K562 (cell line): ENCODE measurements at regions not wholly inside any gene's neighbourhood (a gene's known extent, or its start where the extent isn't known, plus 50 kb on each side); places are given as distances from the start of the nearest gene placed in this dataset.

Source experiments
- ATAC-seq: fragments of 200-7000 bp; cut with Tn5 transposase; 3 replicates; pipeline ENCODE4 v1.9.1; 2020; ENCODE audit warnings: moderate library complexity
- BruUV-seq: library from RNA; stranded (reverse); fragments of 400-500 nt; replicated peaks from 2 replicates; lab custom pipeline; 2021; lab: Mats Ljungman, UMichigan
- CTCF ChIA-PET: fragments of 300-600 bp; formaldehyde crosslinking; extraction: SDS; loops from one replicate; lab custom pipeline; 2021; ENCODE audit warnings: low intra/inter-chr PET ratio; lab: Yijun Ruan, JAX
- POLR2A ChIA-PET: fragments of 300-600, 350-650 bp; sonication (Branson Sonifier 250); formaldehyde crosslinking; extraction: SDS; loops from one replicate; lab custom pipeline; 2021; ENCODE audit warnings: antibody characterized with exemption, inconsistent platforms; lab: Yijun Ruan, JAX
- DNase-seq, 4 experiments: peaks; one replicate each; pipeline versions ENCODE4 v3.0.0 to v3.0.0-alpha.2; 2011 to 2018; ENCODE audit warnings: low spot score in 3 of 4, mixed read lengths in 3 of 4; ENCODE audit errors: extremely low read depth in 1 of 4
- FAIRE-seq: peaks from 2 replicates; lab custom pipeline; 2011; peaks lifted over from hg19 to GRCh38; lab: Jason Lieb, UNC
- H2AFZ ChIP-seq: 2 replicates; pipeline ENCODE4 v1.6.0; 2011; ENCODE audit warnings: low read depth, low read length, control low read depth, inconsistent platforms
- H3K27ac ChIP-seq: fragments of 200-600 bp; 3 replicates; pipeline ENCODE4 v1.8.0; 2011; ENCODE audit warnings: low read depth, mild to moderate bottlenecking, control low read depth, inconsistent platforms, low read length, moderate library complexity, mixed read lengths; ENCODE audit errors: extremely low read depth
- H3K27me3 ChIP-seq, 2 experiments: fragments of 300-600 bp in 1 of 2; 2 replicates in 1 of 2; 3 replicates in 1 of 2; pipeline versions ENCODE4 v1.6.0 to v1.8.0; 2011; ENCODE audit warnings: inconsistent platforms in 2 of 2, low read length in 2 of 2, mild to moderate bottlenecking in 1 of 2, mixed read lengths in 1 of 2, moderate library complexity in 1 of 2; ENCODE audit not compliant: control insufficient read depth in 2 of 2, insufficient read depth in 2 of 2
- H3K36me3 ChIP-seq: fragments of 300-600 bp; 3 replicates; pipeline ENCODE4 v1.8.0; 2011; ENCODE audit warnings: mild to moderate bottlenecking, low read length, inconsistent platforms; ENCODE audit not compliant: control insufficient read depth, insufficient read depth
- H3K4me1 ChIP-seq, 2 experiments: fragments of 200-600 bp in 1 of 2; replicated peaks in 1 of 2; 2 replicates in 1 of 2; 3 replicates in 1 of 2; pipeline versions ENCODE4 v1.5.1 to v1.8.0; 2011; ENCODE audit warnings: inconsistent platforms in 2 of 2, low read length in 2 of 2, mild to moderate bottlenecking in 1 of 2, mixed read lengths in 1 of 2, moderate library complexity in 1 of 2; ENCODE audit not compliant: control insufficient read depth in 2 of 2, insufficient read depth in 2 of 2
- H3K4me2 ChIP-seq: 2 replicates; pipeline ENCODE4 v1.6.1; 2011; ENCODE audit warnings: low read length, control low read depth, inconsistent platforms, mixed read lengths; ENCODE audit not compliant: insufficient read depth
- H3K4me3 ChIP-seq: fragments of 200-600 bp; sonication (generic), shearing (Covaris generic); 2 replicates; pipeline ENCODE4 v1.5.1; 2016; ENCODE audit warnings: control low read depth, inconsistent platforms
- H3K79me2 ChIP-seq: fragments of 200-600 bp; 3 replicates; pipeline ENCODE4 v1.8.0; 2011; ENCODE audit warnings: low read length, inconsistent platforms; ENCODE audit not compliant: control insufficient read depth, insufficient read depth
- H3K9ac ChIP-seq, 2 experiments: 2 replicates each; pipeline versions ENCODE4 v1.6.0 to v1.6.1; 2011; ENCODE audit warnings: low read depth in 2 of 2, low read length in 2 of 2, control low read depth in 1 of 2, inconsistent platforms in 1 of 2, mild to moderate bottlenecking in 1 of 2, mixed read lengths in 1 of 2; ENCODE audit not compliant: insufficient read depth in 1 of 2
- H3K9me1 ChIP-seq: one replicate; pipeline ENCODE4 v1.6.0; 2011; ENCODE audit warnings: inconsistent platforms, mild to moderate bottlenecking, low read length, moderate library complexity; ENCODE audit not compliant: control insufficient read depth, insufficient read depth
- H3K9me3 ChIP-seq: replicated peaks from 2 replicates; pipeline ENCODE4 v1.5.1; 2011; ENCODE audit warnings: low read depth, low read length, inconsistent platforms; ENCODE audit not compliant: control insufficient read depth, insufficient read depth
- H4K20me1 ChIP-seq: replicated peaks from 2 replicates; pipeline ENCODE4 v1.6.1; 2011; ENCODE audit warnings: low read length, inconsistent platforms, mixed read lengths; ENCODE audit not compliant: control insufficient read depth, insufficient read depth
- BRD4 ChIP-seq: fragments of 200-600 bp; sonication (generic); IDR thresholded peaks from 2 replicates; pipeline ENCODE4 v1.6.1; 2017; ENCODE audit warnings: inconsistent platforms
- CBX2 ChIP-seq: fragments of 200-600 bp; sonication (generic); IDR thresholded peaks from one replicate; pipeline ENCODE4 v1.6.1; 2012; ENCODE audit warnings: mild to moderate bottlenecking, low read length, inconsistent platforms; ENCODE audit not compliant: insufficient read depth, poor library complexity, severe bottlenecking
- HNRNPH1 ChIP-seq: fragments of 200-400 bp; formaldehyde crosslinking; optimal IDR thresholded peaks from 2 replicates; pipeline ENCODE3; 2017; ENCODE audit warnings: low read depth, mild to moderate bottlenecking, low read length, moderate library complexity
- LARP7 ChIP-seq: fragments of 450-650 bp; IDR thresholded peaks from 2 replicates; pipeline ENCODE4 v1.6.1; 2016
- MCM7 ChIP-seq, 2 experiments: fragments of 450-650 bp; IDR thresholded peaks; 2 replicates each; pipeline ENCODE4 v1.6.1; 2016 to 2018
- SMARCA4 ChIP-seq: fragments of 450-650 bp; IDR thresholded peaks from 2 replicates; pipeline ENCODE4 v1.6.1; 2016
- SP1 ChIP-seq: sonication (generic); formaldehyde crosslinking; IDR thresholded peaks from 2 replicates; pipeline ENCODE4 v1.8.1; 2022; ENCODE audit warnings: mild to moderate bottlenecking, missing genetic modification reagents
- ZBTB33 ChIP-seq: sonication (generic); formaldehyde crosslinking; IDR thresholded peaks from 2 replicates; pipeline ENCODE4 v1.8.1; 2023; ENCODE audit warnings: mild to moderate bottlenecking, missing genetic modification reagents
- ZBTB7A ChIP-seq: IDR thresholded peaks from 2 replicates; pipeline ENCODE4 v1.6.1; 2011; ENCODE audit warnings: low read depth, mild to moderate bottlenecking, low read length, moderate library complexity, borderline replicate concordance; ENCODE audit not compliant: control insufficient read depth
- ZC3H4 ChIP-seq: sonication (generic); formaldehyde crosslinking; IDR thresholded peaks from 2 replicates; pipeline ENCODE4 v1.9.0; 2021; ENCODE audit warnings: missing genetic modification reagents, borderline replicate concordance
- ZNF197 ChIP-seq: fragments of 200-800 bp; sonication (Bioruptor generic); IDR thresholded peaks from 2 replicates; pipeline ENCODE4 v1.6.1; 2016; ENCODE audit warnings: low read depth, missing genetic modification characterization, missing compliant biosample characterization
- ZNF3 ChIP-seq: fragments of 250-450 bp; sonication (Bioruptor Pico); IDR thresholded peaks from 2 replicates; pipeline ENCODE4 v1.5.0; 2021; ENCODE audit warnings: mild to moderate bottlenecking, moderate library complexity
- ZNF384 ChIP-seq: IDR thresholded peaks from 2 replicates; pipeline ENCODE4 v1.6.1; 2012; ENCODE audit warnings: low read depth, low read length, improper control_type of control experiment
- ZNF436 ChIP-seq: fragments of 250-450, 450-650 bp; sonication (Bioruptor Pico); formaldehyde crosslinking; IDR thresholded peaks from 2 replicates; pipeline ENCODE4 v1.7.0; 2020; ENCODE audit warnings: mild to moderate bottlenecking
- ZNF445 ChIP-seq: fragments of 250-450 bp; sonication (Bioruptor Pico); IDR thresholded peaks from 2 replicates; pipeline ENCODE4 v1.4.0; 2020; ENCODE audit warnings: low read depth, mild to moderate bottlenecking, moderate library complexity
- ZNF583 ChIP-seq: fragments of 250-450 bp; sonication (Bioruptor Pico); IDR thresholded peaks from 2 replicates; pipeline ENCODE4 v1.4.0; 2020
- ZNF586 ChIP-seq: fragments of 450-650 bp; formaldehyde crosslinking; conservative IDR thresholded peaks from 2 replicates; pipeline ENCODE4 v1.4.0; 2020; ENCODE audit warnings: mild to moderate bottlenecking, moderate library complexity
- WGBS: fragments of 100-300 bp; shearing (Covaris generic); methylation state at CpG from one replicate; pipeline ENCODE4 v1.1.6; 2016; ENCODE audit warnings: low coverage, mixed read lengths; ENCODE audit not compliant: insufficient coverage; ENCODE audit errors: missing lambda C conversion rate; 5-methylcytosine and 5-hydroxymethylcytosine counted together
- in situ Hi-C: fragments of 300-500 bp; cut with MboI; formaldehyde crosslinking; loops from 4 replicates; pipeline ENCODE4 v1.15.0; 2018; ENCODE audit warnings: inconsistent platforms, mixed read lengths
- intact Hi-C: fragments of 100-400 bp; cut with micrococcal nuclease; formaldehyde crosslinking; loops from 2 replicates; pipeline ENCODE4 v1.14.2; 2022

- TF ChIP-seq HNRNPH1, result no peak
Measured at GRCh38 chr3:103953796-103954195, 1412.9 kb upstream of the ALCAM start (continued).

- Histone ChIP-seq H2AFZ (no peak overlapping the region), H4K20me1 (no peaks in the 10 kb centered on the region)
- TF ChIP-seq LARP7, result no peak
- no peak for TF ChIP-seq ZNF586 (CRISPR knock-in tag)
- TF ChIP-seq ZNF583 (CRISPR knock-in tag), result no peak
- no peak for TF ChIP-seq MCM7 (IDR thresholded peaks at IDR 0.05)
- no peak for TF ChIP-seq ZNF3 (CRISPR knock-in tag)
- TF ChIP-seq, all 486 proteins: peak for 0
- no peak for ATAC-seq
- in situ Hi-C loops, result no loop called here
- CTCF ChIA-PET, result no interaction called here
- Histone ChIP-seq H3K4me2 (no peak overlapping the region), H3K79me2 (no peaks in the 10 kb centered on the region), H3K27ac (no peak overlapping the region), H3K9me1 (no peaks in the 10 kb centered on the region), H3K4me3 (no peak overlapping the region), H3K9ac (no peak overlapping the region), H3K9me3 (no peaks in the 10 kb centered on the region), H3K36me3 (no peaks in the 10 kb centered on the region), H3K27me3 (no peaks in the 10 kb centered on the region), H3K4me1 (no peaks in the 10 kb centered on the region)
- POLR2A ChIA-PET, result interaction anchor here (0.5 kb wide), 1 partner anchor 17 kb away, joined by 3 read pairs; no protein-coding TSS in a partner anchor
- DNase-seq, result no peak
- intact Hi-C loops, result no loop called here
- BruUV-seq, result no TSS peak
- no peak for FAIRE-seq
Measured at GRCh38 chr3:103960819-103961218, 1405.9 kb upstream of the ALCAM start.

- POLR2A ChIA-PET, result no interaction called here
- H3K9ac ChIP-seq, result no peak overlapping the region
- H3K36me3 ChIP-seq, result no peaks in the 10 kb centered on the region
- intact Hi-C loops (no loop called here), in situ Hi-C loops (no loop called here)
- H2AFZ ChIP-seq, result no peak overlapping the region
- no peaks in the 10 kb centered on the region for H3K9me1 ChIP-seq
- H3K27me3 ChIP-seq, result no peaks in the 10 kb centered on the region
- H3K27ac ChIP-seq, result no peak overlapping the region
- H4K20me1 ChIP-seq, result no peaks in the 10 kb centered on the region
- BruUV-seq, result no TSS peak
- WGBS, result 0% methylated on average over 2 of the region's 2 CpGs
- DNase-seq (no peak), FAIRE-seq (no peak), ATAC-seq (no peak)
- no peaks in the 10 kb centered on the region for H3K4me1 ChIP-seq
- no peaks in the 10 kb centered on the region for H3K79me2 ChIP-seq
- no peak overlapping the region for H3K4me3 ChIP-seq
- H3K4me2 ChIP-seq, result no peak overlapping the region
- no peaks in the 10 kb centered on the region for H3K9me3 ChIP-seq
- CTCF ChIA-PET, result no interaction called here
- TF ChIP-seq ZNF197 (CRISPR knock-in tag) (no peak), ZBTB7A (no peak), ZC3H4 (CRISPR knock-in tag) (no peak), ZNF445 (no peak), BRD4 (no peak), ZNF384 (no peak), ZNF436 (CRISPR knock-in tag) (no peak), SMARCA4 (no peak), CBX2 (no peak), ZBTB33 (CRISPR knock-in tag) (no peak), SP1 (CRISPR knock-in tag) (no peak)
Measured at GRCh38 chr3:103963599-103963998, 1403.1 kb upstream of the ALCAM start.
